ENCODE measurements at regions not wholly inside any gene's neighbourhood (a gene's known extent, or its start where the extent isn't known, plus 50 kb on each side); places are given as distances from the start of the nearest gene placed in this dataset.
"Not testable (repeated sequence)": the region's sequence is repeated elsewhere in the genome, so short reads cannot be mapped to it uniquely, and the experiment has no call there.

DNA sequence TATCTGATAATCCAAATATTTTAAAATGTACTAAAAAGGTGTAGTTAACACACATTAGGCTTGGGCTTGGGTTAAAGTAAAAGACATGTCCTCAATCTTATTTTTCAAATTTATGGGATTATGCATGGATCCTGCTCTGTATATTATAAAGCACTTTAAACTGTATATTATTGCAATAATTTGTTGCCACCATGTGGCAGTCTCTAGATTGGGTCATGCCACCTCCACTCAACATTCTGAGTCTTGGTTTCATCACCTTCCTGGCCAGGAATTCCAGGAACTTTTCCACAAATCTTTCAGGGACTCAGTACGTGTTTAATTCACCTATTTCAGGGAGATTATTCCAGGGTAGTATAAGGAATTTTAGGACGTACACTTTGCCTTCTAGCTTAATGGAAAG is 695.5 kb downstream of the FAM181B start:
- TF ChIP-seq ZFP30 (CRISPR knock-in tag; IDR thresholded peaks at IDR 0.05) = no peak
- no peak for TF ChIP-seq SNAI2 (CRISPR knock-in tag; IDR thresholded peaks at IDR 0.05)
- TF ChIP-seq, protein P1, sequence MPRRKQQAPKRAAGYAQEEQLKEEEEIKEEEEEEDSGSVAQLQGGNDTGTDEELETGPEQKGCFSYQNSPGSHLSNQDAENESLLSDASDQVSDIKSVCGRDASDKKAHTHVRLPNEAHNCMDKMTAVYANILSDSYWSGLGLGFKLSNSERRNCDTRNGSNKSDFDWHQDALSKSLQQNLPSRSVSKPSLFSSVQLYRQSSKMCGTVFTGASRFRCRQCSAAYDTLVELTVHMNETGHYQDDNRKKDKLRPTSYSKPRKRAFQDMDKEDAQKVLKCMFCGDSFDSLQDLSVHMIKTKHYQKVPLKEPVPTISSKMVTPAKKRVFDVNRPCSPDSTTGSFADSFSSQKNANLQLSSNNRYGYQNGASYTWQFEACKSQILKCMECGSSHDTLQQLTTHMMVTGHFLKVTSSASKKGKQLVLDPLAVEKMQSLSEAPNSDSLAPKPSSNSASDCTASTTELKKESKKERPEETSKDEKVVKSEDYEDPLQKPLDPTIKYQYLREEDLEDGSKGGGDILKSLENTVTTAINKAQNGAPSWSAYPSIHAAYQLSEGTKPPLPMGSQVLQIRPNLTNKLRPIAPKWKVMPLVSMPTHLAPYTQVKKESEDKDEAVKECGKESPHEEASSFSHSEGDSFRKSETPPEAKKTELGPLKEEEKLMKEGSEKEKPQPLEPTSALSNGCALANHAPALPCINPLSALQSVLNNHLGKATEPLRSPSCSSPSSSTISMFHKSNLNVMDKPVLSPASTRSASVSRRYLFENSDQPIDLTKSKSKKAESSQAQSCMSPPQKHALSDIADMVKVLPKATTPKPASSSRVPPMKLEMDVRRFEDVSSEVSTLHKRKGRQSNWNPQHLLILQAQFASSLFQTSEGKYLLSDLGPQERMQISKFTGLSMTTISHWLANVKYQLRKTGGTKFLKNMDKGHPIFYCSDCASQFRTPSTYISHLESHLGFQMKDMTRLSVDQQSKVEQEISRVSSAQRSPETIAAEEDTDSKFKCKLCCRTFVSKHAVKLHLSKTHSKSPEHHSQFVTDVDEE (CRISPR knock-in tag; IDR thresholded peaks at IDR 0.05) = no peak
- no peak for TF ChIP-seq ESRRG (CRISPR knock-in tag; IDR thresholded peaks at IDR 0.05)
- no peak for TF ChIP-seq GLIS3 (CRISPR knock-in tag; IDR thresholded peaks at IDR 0.05)
- TF ChIP-seq ZNF70 (CRISPR knock-in tag; IDR thresholded peaks at IDR 0.05) = no peak
- ATAC-seq = no peak

DNA sequence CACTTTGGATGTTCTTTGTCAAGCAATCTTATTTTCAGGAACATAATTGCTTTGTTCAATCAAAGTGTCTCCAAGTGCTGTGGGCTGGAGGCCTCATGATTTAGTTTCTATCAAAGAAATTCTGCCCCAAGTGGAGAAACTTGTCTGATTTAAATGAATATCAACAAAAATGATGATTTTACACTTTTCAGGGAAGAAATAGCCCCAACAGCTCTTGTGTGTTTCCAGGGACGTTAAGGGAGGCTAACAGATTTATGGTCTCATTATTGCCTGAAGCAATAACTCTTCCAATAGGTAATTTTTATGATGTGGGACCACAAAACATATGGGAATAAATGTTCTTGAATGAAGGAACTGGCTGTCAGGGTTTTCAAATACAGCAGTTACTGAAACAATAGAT is 699.1 kb downstream of the FAM181B start:
- ATAC-seq = no peak
- TF ChIP-seq, protein P2, sequence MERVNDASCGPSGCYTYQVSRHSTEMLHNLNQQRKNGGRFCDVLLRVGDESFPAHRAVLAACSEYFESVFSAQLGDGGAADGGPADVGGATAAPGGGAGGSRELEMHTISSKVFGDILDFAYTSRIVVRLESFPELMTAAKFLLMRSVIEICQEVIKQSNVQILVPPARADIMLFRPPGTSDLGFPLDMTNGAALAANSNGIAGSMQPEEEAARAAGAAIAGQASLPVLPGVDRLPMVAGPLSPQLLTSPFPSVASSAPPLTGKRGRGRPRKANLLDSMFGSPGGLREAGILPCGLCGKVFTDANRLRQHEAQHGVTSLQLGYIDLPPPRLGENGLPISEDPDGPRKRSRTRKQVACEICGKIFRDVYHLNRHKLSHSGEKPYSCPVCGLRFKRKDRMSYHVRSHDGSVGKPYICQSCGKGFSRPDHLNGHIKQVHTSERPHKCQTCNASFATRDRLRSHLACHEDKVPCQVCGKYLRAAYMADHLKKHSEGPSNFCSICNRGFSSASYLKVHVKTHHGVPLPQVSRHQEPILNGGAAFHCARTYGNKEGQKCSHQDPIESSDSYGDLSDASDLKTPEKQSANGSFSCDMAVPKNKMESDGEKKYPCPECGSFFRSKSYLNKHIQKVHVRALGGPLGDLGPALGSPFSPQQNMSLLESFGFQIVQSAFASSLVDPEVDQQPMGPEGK (CRISPR knock-in tag; IDR thresholded peaks at IDR 0.05; ENCODE audit: borderline replicate concordance) = no peak
- TF ChIP-seq, protein P1 (CRISPR knock-in tag; IDR thresholded peaks at IDR 0.05) = no peak
- TF ChIP-seq ZNF565 (CRISPR knock-in tag; conservative IDR thresholded peaks at IDR 0.05; ENCODE audit: low read depth) (no peak), ARNTL (CRISPR knock-in tag; IDR thresholded peaks at IDR 0.05; ENCODE audit: borderline replicate concordance, low read depth) (no peak), ZC3H10 (CRISPR knock-in tag; IDR thresholded peaks at IDR 0.05) (no peak), CSDC2 (CRISPR knock-in tag; IDR thresholded peaks at IDR 0.05) (no peak), RARB (CRISPR knock-in tag; IDR thresholded peaks at IDR 0.05) (no peak), OSR1 (CRISPR knock-in tag; IDR thresholded peaks at IDR 0.05) (no peak), SNAI2 (CRISPR knock-in tag; IDR thresholded peaks at IDR 0.05) (no peak), ZNF8 (CRISPR knock-in tag; IDR thresholded peaks at IDR 0.05) (no peak), ESRRG (CRISPR knock-in tag; IDR thresholded peaks at IDR 0.05) (no peak), TOX (CRISPR knock-in tag; IDR thresholded peaks at IDR 0.05; ENCODE audit: borderline replicate concordance) (no peak), GLIS3 (CRISPR knock-in tag; IDR thresholded peaks at IDR 0.05) (no peak), ZNF70 (CRISPR knock-in tag; IDR thresholded peaks at IDR 0.05) (no peak), ZFP30 (CRISPR knock-in tag; IDR thresholded peaks at IDR 0.05) (no peak), ISL1 (CRISPR knock-in tag; IDR thresholded peaks at IDR 0.05) (no peak), PPARA (CRISPR knock-in tag; IDR thresholded peaks at IDR 0.05; ENCODE audit: borderline replicate concordance) (no peak), TCF4 (CRISPR knock-in tag; IDR thresholded peaks at IDR 0.05; ENCODE audit: borderline replicate concordance) (no peak)
- TF ChIP-seq, protein P3, sequence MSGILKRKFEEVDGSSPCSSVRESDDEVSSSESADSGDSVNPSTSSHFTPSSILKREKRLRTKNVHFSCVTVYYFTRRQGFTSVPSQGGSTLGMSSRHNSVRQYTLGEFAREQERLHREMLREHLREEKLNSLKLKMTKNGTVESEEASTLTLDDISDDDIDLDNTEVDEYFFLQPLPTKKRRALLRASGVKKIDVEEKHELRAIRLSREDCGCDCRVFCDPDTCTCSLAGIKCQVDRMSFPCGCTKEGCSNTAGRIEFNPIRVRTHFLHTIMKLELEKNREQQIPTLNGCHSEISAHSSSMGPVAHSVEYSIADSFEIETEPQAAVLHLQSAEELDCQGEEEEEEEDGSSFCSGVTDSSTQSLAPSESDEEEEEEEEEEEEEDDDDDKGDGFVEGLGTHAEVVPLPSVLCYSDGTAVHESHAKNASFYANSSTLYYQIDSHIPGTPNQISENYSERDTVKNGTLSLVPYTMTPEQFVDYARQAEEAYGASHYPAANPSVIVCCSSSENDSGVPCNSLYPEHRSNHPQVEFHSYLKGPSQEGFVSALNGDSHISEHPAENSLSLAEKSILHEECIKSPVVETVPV (CRISPR knock-in tag; IDR thresholded peaks at IDR 0.05) = no peak
- TF ChIP-seq, protein P4, sequence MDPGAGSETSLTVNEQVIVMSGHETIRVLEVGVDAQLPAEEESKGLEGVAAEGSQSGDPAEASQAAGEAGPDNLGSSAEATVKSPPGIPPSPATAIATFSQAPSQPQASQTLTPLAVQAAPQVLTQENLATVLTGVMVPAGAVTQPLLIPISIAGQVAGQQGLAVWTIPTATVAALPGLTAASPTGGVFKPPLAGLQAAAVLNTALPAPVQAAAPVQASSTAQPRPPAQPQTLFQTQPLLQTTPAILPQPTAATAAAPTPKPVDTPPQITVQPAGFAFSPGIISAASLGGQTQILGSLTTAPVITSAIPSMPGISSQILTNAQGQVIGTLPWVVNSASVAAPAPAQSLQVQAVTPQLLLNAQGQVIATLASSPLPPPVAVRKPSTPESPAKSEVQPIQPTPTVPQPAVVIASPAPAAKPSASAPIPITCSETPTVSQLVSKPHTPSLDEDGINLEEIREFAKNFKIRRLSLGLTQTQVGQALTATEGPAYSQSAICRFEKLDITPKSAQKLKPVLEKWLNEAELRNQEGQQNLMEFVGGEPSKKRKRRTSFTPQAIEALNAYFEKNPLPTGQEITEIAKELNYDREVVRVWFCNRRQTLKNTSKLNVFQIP (CRISPR knock-in tag; IDR thresholded peaks at IDR 0.05; ENCODE audit: borderline replicate concordance, low read depth) = no peak

DNA sequence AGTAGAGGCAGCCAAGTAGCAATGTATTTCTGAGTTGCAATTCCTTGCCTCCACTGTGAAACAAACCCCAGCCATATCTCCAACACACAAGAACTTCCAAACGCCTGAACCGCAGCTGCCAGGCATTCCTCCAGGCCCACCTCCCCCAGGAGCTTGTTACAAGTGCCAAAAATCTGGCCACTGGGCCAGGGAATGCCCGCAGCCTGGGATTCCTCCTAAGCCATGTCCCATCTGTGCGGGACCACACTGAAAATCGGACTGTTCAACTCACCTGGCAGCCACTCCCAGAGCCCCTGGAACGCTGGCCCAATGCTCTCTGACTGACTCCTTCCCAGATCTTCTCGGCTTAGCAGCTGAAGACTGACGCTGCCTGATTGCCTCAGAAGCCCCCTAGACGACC is 706.3 kb downstream of the FAM181B start:
- ATAC-seq = not testable (repeated sequence)

Measured in SK-N-SH treated with all-trans-retinoic acid at 6 μM for 48 hours (cell line).